GM10266 (cell line): ENCODE measurements at regions not wholly inside any gene's neighbourhood (a gene's known extent, or its start where the extent isn't known, plus 50 kb on each side); places are given as distances from the start of the nearest gene placed in this dataset.
"Not testable (repeated sequence)": the region's sequence is repeated elsewhere in the genome, so short reads cannot be mapped to it uniquely, and the experiment has no call there.

Source experiments
- DNase-seq: peaks from one replicate; pipeline ENCODE4 v3.0.0; 2012; ENCODE audit errors: extremely low spot score
- CTCF ChIP-seq: IDR thresholded peaks from 2 replicates; pipeline ENCODE4 v1.5.1; 2012; ENCODE audit warnings: mild to moderate bottlenecking, low read depth; ENCODE audit not compliant: control insufficient read depth, insufficient read depth; ENCODE audit errors: missing control alignments

- DNase-seq: no peak
These were observed 1980.7 kb downstream of the PCDH7 start for GRCh38 chr4:32700838-32701237.

GRCh38 chr4:32706893-32707292 lies 1986.7 kb downstream of the PCDH7 start:
- no peak for TF ChIP-seq CTCF

More at GRCh38 chr4:32700838-32701237, 1980.7 kb downstream of the PCDH7 start:
- TF ChIP-seq CTCF: no peak

GRCh38 chr4:32716090-32716620 lies 1996.0 kb downstream of the PCDH7 start:
- DNase-seq: not testable (repeated sequence)

More at GRCh38 chr4:32706893-32707292, 1986.7 kb downstream of the PCDH7 start:
- DNase-seq: no peak

GRCh38 chr4:32735856-32736590 lies 2015.9 kb downstream of the PCDH7 start:
- no peak for TF ChIP-seq CTCF
- no peak for DNase-seq

- no peak for TF ChIP-seq CTCF
- DNase-seq: no peak
These were observed 2024.0 kb downstream of the PCDH7 start for GRCh38 chr4:32744211-32744610.

GRCh38 chr4:32745351-32745750 lies 2025.2 kb downstream of the PCDH7 start:
- DNase-seq: no peak
- no peak for TF ChIP-seq CTCF

GRCh38 chr4:32748061-32748460 lies 2027.9 kb downstream of the PCDH7 start:
- TF ChIP-seq CTCF: no peak
- no peak for DNase-seq
